ENCODE measurements at regions not wholly inside any gene's neighbourhood (a gene's known extent, or its start where the extent isn't known, plus 50 kb on each side); places are given as distances from the start of the nearest gene placed in this dataset.
"Not testable (repeated sequence)": the region's sequence is repeated elsewhere in the genome, so short reads cannot be mapped to it uniquely, and the experiment has no call there.

DNA sequence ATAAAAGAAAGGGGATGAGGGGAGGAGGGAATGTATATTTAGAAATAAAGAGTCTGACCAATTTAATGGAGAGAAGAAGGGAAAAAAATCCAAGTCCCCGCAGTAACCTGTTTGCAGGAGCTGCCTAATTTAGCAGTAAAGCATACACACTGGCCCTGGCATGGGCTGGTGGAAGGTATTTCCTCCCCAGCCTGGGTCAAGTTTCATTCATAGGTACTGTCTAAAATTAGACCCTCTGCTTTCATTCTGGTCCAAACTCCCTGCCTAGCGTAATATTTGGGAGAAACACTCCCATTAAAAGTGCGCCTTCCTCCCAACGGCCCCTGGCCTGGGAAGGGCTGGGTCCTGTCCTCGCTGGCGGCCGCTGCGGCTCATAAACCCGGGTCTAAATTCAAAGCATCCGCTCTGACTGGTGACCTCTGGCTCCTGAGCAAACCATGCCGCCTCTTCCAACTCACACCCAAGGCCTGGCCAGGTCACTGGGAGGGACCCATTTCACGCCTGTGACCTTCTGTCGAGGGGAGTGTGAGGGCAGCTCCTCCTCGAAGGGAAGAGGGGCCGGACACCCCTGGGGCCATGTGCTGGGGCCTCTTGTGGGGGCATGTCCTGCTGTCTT is 123.2 kb downstream of the FGF18 start:
- no peak for DNase-seq (ENCODE audit: low spot score)

DNA sequence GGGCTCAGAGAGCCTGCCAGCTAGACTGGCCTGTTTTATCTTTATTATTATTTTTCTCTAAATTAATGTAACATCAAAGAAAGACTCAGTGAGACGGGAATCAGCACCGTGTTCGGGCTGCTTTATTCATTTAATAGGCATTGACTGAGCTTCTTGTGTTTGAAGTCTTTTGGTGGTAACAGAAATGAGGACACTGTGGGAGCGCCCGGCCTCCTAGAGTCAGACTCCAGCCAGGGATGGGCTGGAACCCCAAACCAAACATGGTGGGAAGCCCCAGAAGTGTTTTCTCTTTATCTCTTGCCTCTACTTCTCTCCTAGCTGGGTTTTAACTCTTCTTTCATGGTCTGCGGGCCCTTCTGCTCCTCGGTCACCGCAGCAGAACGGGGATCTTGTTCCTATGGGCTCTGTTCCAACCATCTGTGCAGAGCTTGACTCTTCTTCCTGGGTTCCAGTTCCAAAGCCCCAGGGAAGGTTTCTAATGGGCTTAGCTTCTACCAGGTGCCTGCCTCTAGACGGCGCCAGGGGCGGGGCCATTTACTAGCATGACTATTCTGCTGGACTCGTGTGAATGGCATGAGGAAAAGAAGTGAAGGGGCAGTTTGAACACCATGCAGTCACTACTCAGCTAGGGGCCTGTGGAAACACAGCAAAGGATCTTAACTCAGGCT is 123.8 kb downstream of the FGF18 start:
- DNase-seq (ENCODE audit: low spot score) = no peak

- no peak for DNase-seq (ENCODE audit: low spot score)
Measured at GRCh38 chr5:171544913-171545765, 125.7 kb downstream of the FGF18 start.

- no peak for DNase-seq (ENCODE audit: low spot score)
Measured at GRCh38 chr5:171549274-171549673, 129.8 kb downstream of the FGF18 start.

DNA sequence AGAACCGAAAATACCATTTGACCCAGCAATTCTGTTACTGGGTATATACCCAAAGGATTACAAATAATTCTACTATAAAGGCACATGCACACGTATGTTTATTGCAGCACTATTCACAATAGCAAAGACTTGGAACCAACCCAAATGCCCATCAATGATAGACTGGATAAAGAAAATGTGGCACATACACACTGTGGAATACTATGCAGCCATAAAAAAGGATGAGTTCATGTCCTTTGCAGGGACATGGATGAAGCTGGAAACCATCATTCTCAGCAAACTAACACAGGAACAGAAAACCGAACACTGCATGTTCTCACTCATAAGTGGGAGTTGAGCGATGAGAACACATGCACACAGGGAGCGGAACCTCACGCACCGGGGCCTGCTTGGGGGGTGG is 134.4 kb downstream of the FGF18 start:
- DNase-seq (ENCODE audit: low spot score) = not testable (repeated sequence)

GRCh38 chr5:171555160-171555559 is 135.7 kb downstream of the FGF18 start:
- no peak for DNase-seq (ENCODE audit: low spot score)

- no peak for DNase-seq (ENCODE audit: low spot score)
Measured at GRCh38 chr5:171562822-171563221, 143.4 kb downstream of the FGF18 start.

DNA sequence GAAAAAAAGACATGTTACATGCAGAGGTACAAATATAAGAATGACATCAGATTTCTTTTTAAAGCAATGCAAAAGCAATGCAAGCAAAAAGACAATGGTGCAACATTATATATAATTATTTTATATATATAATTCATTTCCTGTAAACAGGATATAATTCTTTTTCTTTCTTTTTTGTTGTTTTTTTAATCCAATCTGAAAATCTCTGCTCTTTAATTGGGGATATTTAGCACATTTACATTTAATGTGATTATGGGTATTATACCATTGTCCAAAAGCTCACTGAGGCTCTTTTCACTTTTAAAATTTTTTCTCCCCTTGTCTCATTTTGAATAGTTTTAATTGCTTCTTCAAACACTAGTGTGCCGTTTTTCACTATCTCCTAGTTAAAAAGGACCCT is 148.9 kb downstream of the FGF18 start:
- DNase-seq (ENCODE audit: low spot score) = no peak

GRCh38 chr5:171569065-171569712 is 149.7 kb downstream of the FGF18 start:
- no peak for DNase-seq (ENCODE audit: low spot score)

DNA sequence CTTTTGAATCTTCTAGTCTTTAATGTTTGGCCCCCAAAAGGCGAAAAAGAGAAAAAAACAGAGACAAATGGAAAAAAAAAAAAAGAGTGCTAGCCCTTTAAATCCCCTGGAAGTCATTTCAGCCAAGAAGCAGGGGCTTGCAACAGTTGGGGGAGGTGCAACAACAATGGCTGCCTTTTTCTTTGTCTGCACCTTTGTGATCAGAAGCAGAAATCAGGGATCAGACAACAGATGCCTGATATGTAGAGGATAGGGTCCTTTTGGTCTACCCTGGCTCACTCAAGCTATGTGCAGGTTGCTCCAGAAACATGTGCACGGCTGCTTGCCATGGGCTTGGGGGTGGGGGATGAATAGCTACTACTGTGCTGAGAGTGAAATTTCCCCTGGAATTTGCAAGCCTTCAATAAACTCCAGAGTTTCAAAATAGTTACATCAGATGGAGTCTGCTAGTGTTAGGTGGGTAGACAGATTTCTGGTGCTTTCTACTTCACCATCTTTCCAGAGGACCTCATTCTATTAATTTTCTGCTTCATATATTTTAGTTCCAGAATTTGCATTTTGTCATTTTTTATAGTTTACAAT is 150.9 kb downstream of the FGF18 start:
- DNase-seq (ENCODE audit: low spot score) = no peak

DNA sequence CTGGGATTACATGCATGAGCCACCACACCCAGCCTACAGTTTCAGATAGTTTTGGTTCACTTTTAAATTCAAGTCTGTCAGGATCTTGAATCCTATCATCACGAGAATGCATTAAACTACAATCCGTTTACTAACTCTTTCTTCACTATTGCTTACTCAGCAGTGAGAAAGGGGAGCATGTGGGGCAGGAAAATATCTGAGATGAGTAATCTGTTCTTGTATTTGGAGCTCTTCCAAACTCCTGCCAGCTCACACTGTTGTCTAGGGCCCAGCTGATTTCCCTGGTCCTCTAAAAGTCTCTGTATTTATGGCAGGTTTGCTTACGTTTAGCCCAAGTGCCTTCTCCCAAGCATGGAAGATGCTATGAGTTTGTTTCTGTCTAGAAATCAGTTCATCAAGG is 152.2 kb downstream of the FGF18 start:
- no peak for DNase-seq (ENCODE audit: low spot score)

- no peak for DNase-seq (ENCODE audit: low spot score)
Measured at GRCh38 chr5:171573021-171573420, 153.6 kb downstream of the FGF18 start.

GRCh38 chr5:171573451-171574225 is 154.2 kb downstream of the FGF18 start:
- no peak for DNase-seq (ENCODE audit: low spot score)

GRCh38 chr5:171574376-171574775 is 154.9 kb downstream of the FGF18 start:
- DNase-seq (ENCODE audit: low spot score) = no peak

- no peak for DNase-seq (ENCODE audit: low spot score)
Measured at GRCh38 chr5:171575386-171575785, 155.9 kb downstream of the FGF18 start.

- DNase-seq (ENCODE audit: low spot score) = no peak
Measured at GRCh38 chr5:171575808-171576207, 156.4 kb downstream of the FGF18 start.

- no peak for DNase-seq (ENCODE audit: low spot score)
Measured at GRCh38 chr5:171577042-171577758, 157.8 kb downstream of the FGF18 start.

DNA sequence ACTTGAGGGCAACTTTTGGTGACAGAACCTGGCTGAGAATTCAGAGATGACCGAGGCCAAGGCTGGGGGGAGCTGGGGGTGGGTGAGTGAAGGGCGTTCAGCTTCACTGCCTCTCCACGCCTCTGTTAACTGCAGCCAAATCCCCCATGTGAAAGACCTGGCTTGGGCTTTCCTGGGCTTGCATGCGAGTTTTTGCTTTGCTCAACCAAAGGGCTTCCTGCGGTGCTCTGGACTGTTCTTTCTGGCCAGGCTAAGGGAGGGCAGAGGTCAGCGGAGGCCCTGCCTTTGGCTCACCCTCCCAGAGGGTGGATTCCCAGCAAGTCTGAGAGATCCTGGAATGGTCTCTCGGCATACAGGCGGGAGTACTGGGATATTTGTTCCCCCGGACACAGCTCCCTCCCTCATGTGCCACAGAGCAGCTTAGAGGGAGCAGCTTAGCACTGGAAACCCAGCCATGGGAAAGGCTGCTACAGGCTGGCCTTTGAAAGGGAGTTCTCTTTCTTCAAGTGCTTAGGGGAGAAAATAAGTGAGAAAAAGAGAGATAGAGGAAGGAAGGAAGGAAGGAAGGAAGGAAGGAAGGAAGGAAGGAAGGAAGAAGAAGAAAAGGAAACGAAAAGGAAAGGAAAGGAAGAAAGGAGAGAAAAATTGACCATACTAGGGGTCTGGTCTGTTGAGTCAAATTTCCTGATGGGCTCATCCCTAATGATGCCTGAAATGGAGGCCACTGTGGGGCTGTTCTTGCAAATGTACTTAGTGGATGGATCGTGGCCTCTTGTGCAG is 158.8 kb downstream of the FGF18 start:
- no peak for DNase-seq (ENCODE audit: low spot score)

GRCh38 chr5:171578829-171579491 is 159.5 kb downstream of the FGF18 start:
- no peak for DNase-seq (ENCODE audit: low spot score)

Data from GM03348 (cell line).